Stimulated activated CD4-positive, alpha-beta T cell treated with anti-CD3 and anti-CD28 coated beads, Interleukin-2, amount 100 ng/mL, for 48 hours (primary cell): ENCODE measurements at regions not wholly inside any gene's neighbourhood (a gene's known extent, or its start where the extent isn't known, plus 50 kb on each side); places are given as distances from the start of the nearest gene placed in this dataset.

Experiments used
- DNase-seq, 2 donors: peaks; one replicate each; pipeline ENCODE4 v3.0.0-alpha.2; 2020

- DNase-seq: no peak
Measured at GRCh38 chr1:218584418-218585155, 239.5 kb downstream of the TGFB2 start.

- DNase-seq: no peak
Measured at GRCh38 chr1:218585511-218586184, 240.5 kb downstream of the TGFB2 start.

GRCh38 chr1:218587900-218588299, 242.8 kb downstream of the TGFB2 start:
- DNase-seq: no peak

- DNase-seq: no peak
Measured at GRCh38 chr1:218588540-218589172, 243.5 kb downstream of the TGFB2 start.

GRCh38 chr1:218589487-218589886, 244.4 kb downstream of the TGFB2 start:
- no peak for DNase-seq

- DNase-seq: no peak
Measured at GRCh38 chr1:218591966-218592365, 246.8 kb downstream of the TGFB2 start.

GRCh38 chr1:218592688-218593087, 247.6 kb downstream of the TGFB2 start:
- DNase-seq: no peak

- DNase-seq: no peak
Measured at GRCh38 chr1:218600968-218601367, 255.8 kb downstream of the TGFB2 start.

GRCh38 chr1:218604217-218604616, 259.1 kb downstream of the TGFB2 start:
- DNase-seq: no peak

- DNase-seq: no peak
Measured at GRCh38 chr1:218611916-218612585, 266.9 kb downstream of the TGFB2 start.

GRCh38 chr1:218613105-218613504, 268.0 kb downstream of the TGFB2 start:
- no peak for DNase-seq

- no peak for DNase-seq
Measured at GRCh38 chr1:218614031-218614430, 268.9 kb downstream of the TGFB2 start.

- DNase-seq: no peak
Measured at GRCh38 chr1:218616681-218617080, 271.5 kb downstream of the TGFB2 start.

GRCh38 chr1:218617986-218618385, 272.9 kb downstream of the TGFB2 start:
- DNase-seq: no peak

- no peak for DNase-seq
Measured at GRCh38 chr1:218620956-218621355, 275.8 kb downstream of the TGFB2 start.

GRCh38 chr1:218624052-218624451, 278.9 kb downstream of the TGFB2 start:
- no peak for DNase-seq

GRCh38 chr1:218625393-218625792, 280.3 kb downstream of the TGFB2 start:
- no peak for DNase-seq

- DNase-seq: no peak
Measured at GRCh38 chr1:218633238-218633988, 288.3 kb downstream of the TGFB2 start.

- no peak for DNase-seq
Measured at GRCh38 chr1:218634212-218634611, 289.1 kb downstream of the TGFB2 start.

- DNase-seq: no peak
Measured at GRCh38 chr1:218636548-218636947, 291.4 kb downstream of the TGFB2 start.

GRCh38 chr1:218640173-218640572, 295.0 kb downstream of the TGFB2 start:
- DNase-seq: no peak

- DNase-seq: no peak
Measured at GRCh38 chr1:218642033-218642948, 297.2 kb downstream of the TGFB2 start.
